Endothelial cell of umbilical vein (primary cell): ENCODE measurements at regions not wholly inside any gene's neighbourhood (a gene's known extent, or its start where the extent isn't known, plus 50 kb on each side); places are given as distances from the start of the nearest gene placed in this dataset.

Source experiments
- MAX ChIP-seq: IDR thresholded peaks from 2 replicates; pipeline ENCODE4 v1.6.1; 2011; ENCODE audit not compliant: insufficient read depth, insufficient read length
- POLR2AphosphoS5 ChIP-seq: IDR thresholded peaks from 2 replicates; pipeline ENCODE4 v1.6.1; 2012; ENCODE audit warnings: low read depth, mild to moderate bottlenecking, control low read depth, low read length, moderate library complexity; ENCODE audit not compliant: insufficient read depth
- TF ChIP-seq, protein P1 (sequence below), 2 donors: IDR thresholded peaks; 1 replicate in 1 of 2; 2 replicates in 1 of 2; pipeline ENCODE4 v1.5.1; 2011; ENCODE audit warnings: low read length in 2 of 2, mild to moderate bottlenecking in 2 of 2, moderate library complexity in 2 of 2, control low read depth in 1 of 2, inconsistent platforms in 1 of 2, low read depth in 1 of 2; ENCODE audit not compliant: insufficient read depth in 1 of 2; ENCODE audit errors: extremely low read depth in 1 of 2

- TF ChIP-seq, protein P1, sequence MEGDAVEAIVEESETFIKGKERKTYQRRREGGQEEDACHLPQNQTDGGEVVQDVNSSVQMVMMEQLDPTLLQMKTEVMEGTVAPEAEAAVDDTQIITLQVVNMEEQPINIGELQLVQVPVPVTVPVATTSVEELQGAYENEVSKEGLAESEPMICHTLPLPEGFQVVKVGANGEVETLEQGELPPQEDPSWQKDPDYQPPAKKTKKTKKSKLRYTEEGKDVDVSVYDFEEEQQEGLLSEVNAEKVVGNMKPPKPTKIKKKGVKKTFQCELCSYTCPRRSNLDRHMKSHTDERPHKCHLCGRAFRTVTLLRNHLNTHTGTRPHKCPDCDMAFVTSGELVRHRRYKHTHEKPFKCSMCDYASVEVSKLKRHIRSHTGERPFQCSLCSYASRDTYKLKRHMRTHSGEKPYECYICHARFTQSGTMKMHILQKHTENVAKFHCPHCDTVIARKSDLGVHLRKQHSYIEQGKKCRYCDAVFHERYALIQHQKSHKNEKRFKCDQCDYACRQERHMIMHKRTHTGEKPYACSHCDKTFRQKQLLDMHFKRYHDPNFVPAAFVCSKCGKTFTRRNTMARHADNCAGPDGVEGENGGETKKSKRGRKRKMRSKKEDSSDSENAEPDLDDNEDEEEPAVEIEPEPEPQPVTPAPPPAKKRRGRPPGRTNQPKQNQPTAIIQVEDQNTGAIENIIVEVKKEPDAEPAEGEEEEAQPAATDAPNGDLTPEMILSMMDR (IDR thresholded peaks at IDR 0.05; ENCODE audit: extremely low read depth in 1 of 2, insufficient read depth in 1 of 2, low read depth in 1 of 2, low read length in 2 of 2), result no peak
- TF ChIP-seq POLR2AphosphoS5 (no peak), MAX (no peak)
Measured at GRCh38 chr3:88267847-88268246, 118.1 kb downstream of the C3orf38 start.
